Activated T-helper 17 cell treated with anti-CD3 and anti-CD28 coated beads, Interleukin-2, amount 50 U/mL, for 72 hours (primary cell): ENCODE measurements at regions not wholly inside any gene's neighbourhood (a gene's known extent, or its start where the extent isn't known, plus 50 kb on each side); places are given as distances from the start of the nearest gene placed in this dataset.
"Not testable (repeated sequence)": the region's sequence is repeated elsewhere in the genome, so short reads cannot be mapped to it uniquely, and the experiment has no call there.

Experiments
- ATAC-seq: fragments of 150-1000 bp; cut with Tn5 transposase; replicated peaks from 2 replicates; pipeline ENCODE4 v1.10.0; 2021; ENCODE audit warnings: mild to moderate bottlenecking, moderate library complexity
- H3K27ac Mint-ChIP-seq: one replicate; pipeline ENCODE4 v1.8.0; 2022; ENCODE audit warnings: mixed read lengths
- H3K27me3 Mint-ChIP-seq: one replicate; pipeline ENCODE4 v1.8.0; 2022; ENCODE audit warnings: mixed read lengths
- H3K36me3 Mint-ChIP-seq: one replicate; pipeline ENCODE4 v1.8.0; 2022; ENCODE audit warnings: low read depth, mild to moderate bottlenecking, mixed read lengths
- H3K4me1 Mint-ChIP-seq: one replicate; pipeline ENCODE4 v1.8.0; 2022; ENCODE audit warnings: mixed read lengths
- H3K4me3 Mint-ChIP-seq: one replicate; pipeline ENCODE4 v1.8.0; 2022; ENCODE audit warnings: mild to moderate bottlenecking, mixed read lengths
- H3K9me3 Mint-ChIP-seq: one replicate; pipeline ENCODE4 v1.8.0; 2022; ENCODE audit warnings: mixed read lengths

DNA sequence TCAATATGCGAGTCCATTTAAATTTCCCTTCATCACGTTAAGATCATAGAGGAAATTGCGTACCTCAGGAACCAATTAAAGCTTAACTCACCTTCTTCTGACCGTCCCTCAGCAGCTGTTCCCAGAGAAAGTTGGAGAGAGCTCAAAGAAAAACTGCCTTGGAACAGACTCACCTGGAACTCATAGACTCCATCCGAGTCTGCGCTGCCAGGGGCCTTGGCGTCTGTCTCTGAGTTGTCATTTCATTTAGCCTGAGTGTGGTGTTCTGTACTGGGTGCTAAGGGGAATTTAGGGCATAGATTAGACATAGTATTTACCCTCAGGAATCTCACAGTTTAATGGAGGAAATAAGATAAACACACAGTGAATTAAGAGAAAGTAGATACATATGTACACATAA lies 892.7 kb downstream of the TLE1 start:
- H3K4me3 Mint-ChIP-seq: no peak overlapping the region
- no peaks in the 10 kb centered on the region for H3K4me1 Mint-ChIP-seq
- H3K36me3 Mint-ChIP-seq: no peaks in the 10 kb centered on the region

DNA sequence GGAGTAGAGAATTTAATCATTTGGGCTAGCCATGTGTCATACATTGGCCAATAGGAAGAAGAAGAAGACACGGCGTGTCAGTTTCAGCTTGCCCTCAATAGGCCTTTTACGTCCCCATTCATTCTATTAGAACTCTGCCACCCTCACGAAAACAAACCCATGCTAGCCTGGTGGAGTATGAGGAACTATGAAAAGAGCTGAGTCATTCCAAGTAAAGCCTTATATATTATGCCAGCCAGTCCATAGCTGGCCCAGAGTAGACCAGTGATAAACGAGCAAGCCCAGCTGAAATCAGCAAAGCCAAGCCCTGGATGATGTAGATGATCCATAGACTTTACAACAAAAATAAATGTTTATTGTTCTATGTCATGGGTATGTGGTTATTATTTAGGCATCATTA lies 895.1 kb downstream of the TLE1 start:
- H3K4me3 Mint-ChIP-seq: no peak overlapping the region
- H3K4me1 Mint-ChIP-seq: no peaks in the 10 kb centered on the region
- H3K9me3 Mint-ChIP-seq: peaks cover 7% of the 10 kb centered on the region
- no peaks in the 10 kb centered on the region for H3K36me3 Mint-ChIP-seq
- H3K27ac Mint-ChIP-seq: no peak overlapping the region
- no peak for ATAC-seq
- H3K27me3 Mint-ChIP-seq: no peaks in the 10 kb centered on the region

More for the DNA sequence above, 892.7 kb downstream of the TLE1 start:
- no peaks in the 10 kb centered on the region for H3K27me3 Mint-ChIP-seq
- H3K9me3 Mint-ChIP-seq: peaks cover 11% of the 10 kb centered on the region
- no peak overlapping the region for H3K27ac Mint-ChIP-seq
- no peak for ATAC-seq

- ATAC-seq: no peak
- no peaks in the 10 kb centered on the region for H3K4me1 Mint-ChIP-seq
- peaks cover 7% of the 10 kb centered on the region for H3K9me3 Mint-ChIP-seq
- no peaks in the 10 kb centered on the region for H3K36me3 Mint-ChIP-seq
- no peak overlapping the region for H3K27ac Mint-ChIP-seq
- H3K27me3 Mint-ChIP-seq: no peaks in the 10 kb centered on the region
- no peak overlapping the region for H3K4me3 Mint-ChIP-seq
These were observed 895.6 kb downstream of the TLE1 start for GRCh38 chr9:80793706-80794105.

DNA sequence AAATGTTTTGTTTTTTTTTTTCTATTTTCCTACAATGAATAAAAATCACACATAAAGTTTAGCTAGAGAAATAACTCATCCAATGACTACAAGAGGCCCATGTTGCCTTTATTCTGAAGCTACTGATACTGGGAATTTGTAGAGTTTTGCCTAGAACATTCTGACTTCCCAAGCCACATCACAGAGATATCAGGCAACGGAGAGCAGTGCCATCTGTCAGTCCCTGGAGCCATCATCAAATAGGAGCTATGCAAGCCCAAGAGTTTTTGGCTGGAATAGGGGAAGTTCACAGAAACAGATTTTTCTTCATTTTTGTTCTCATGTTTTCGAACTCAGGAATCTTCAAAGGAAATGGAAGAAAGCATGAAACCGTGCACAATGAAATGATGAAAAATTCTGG lies 896.6 kb downstream of the TLE1 start:
- no peaks in the 10 kb centered on the region for H3K27me3 Mint-ChIP-seq
- H3K27ac Mint-ChIP-seq: no peak overlapping the region
- ATAC-seq: no peak
- peaks cover 11% of the 10 kb centered on the region for H3K9me3 Mint-ChIP-seq
- no peak overlapping the region for H3K4me3 Mint-ChIP-seq
- no peaks in the 10 kb centered on the region for H3K4me1 Mint-ChIP-seq
- no peaks in the 10 kb centered on the region for H3K36me3 Mint-ChIP-seq

- Mint-ChIP-seq H3K27me3 (no peaks in the 10 kb centered on the region), H3K36me3 (no peaks in the 10 kb centered on the region), H3K4me1 (no peaks in the 10 kb centered on the region), H3K4me3 (no peak overlapping the region), H3K9me3 (peaks cover 12% of the 10 kb centered on the region), H3K27ac (no peak overlapping the region)
- ATAC-seq: no peak
These were observed 897.5 kb downstream of the TLE1 start for GRCh38 chr9:80791836-80792235.

- H3K9me3 Mint-ChIP-seq: peaks cover 9% of the 10 kb centered on the region
These were observed 898.6 kb downstream of the TLE1 start for GRCh38 chr9:80790764-80791163.

GRCh38 chr9:80789831-80790230 lies 899.5 kb downstream of the TLE1 start:
- H3K4me3 Mint-ChIP-seq: no peak overlapping the region
- H3K27me3 Mint-ChIP-seq: no peaks in the 10 kb centered on the region
- no peaks in the 10 kb centered on the region for H3K4me1 Mint-ChIP-seq
- H3K36me3 Mint-ChIP-seq: no peaks in the 10 kb centered on the region
- H3K27ac Mint-ChIP-seq: no peak overlapping the region
- no peak for ATAC-seq
- peaks cover 10% of the 10 kb centered on the region for H3K9me3 Mint-ChIP-seq

More at GRCh38 chr9:80790764-80791163, 898.6 kb downstream of the TLE1 start:
- no peaks in the 10 kb centered on the region for H3K36me3 Mint-ChIP-seq
- no peak overlapping the region for H3K27ac Mint-ChIP-seq
- H3K27me3 Mint-ChIP-seq: no peaks in the 10 kb centered on the region
- ATAC-seq: no peak
- no peak overlapping the region for H3K4me3 Mint-ChIP-seq
- H3K4me1 Mint-ChIP-seq: no peaks in the 10 kb centered on the region

DNA sequence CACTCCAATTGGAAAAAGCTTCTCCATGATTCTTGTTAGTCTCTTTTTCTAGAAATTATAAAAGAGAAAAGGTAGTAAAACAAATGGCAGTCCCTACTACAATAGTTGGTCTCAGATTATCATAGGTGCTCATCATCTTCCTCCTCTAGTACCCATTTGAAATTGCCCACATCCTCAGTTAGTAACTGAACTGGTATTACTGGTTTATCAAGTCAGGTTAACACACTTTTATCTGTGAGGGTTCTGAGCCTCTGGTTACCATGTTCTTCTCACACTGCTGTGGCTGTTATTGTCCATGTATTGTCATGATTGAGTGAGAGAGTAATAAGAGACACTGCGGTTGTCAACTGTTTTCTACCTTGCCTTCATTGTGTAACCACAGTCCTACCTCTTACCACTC lies 901.7 kb downstream of the TLE1 start:
- Mint-ChIP-seq H3K27ac (no peak overlapping the region), H3K27me3 (no peaks in the 10 kb centered on the region), H3K4me3 (no peak overlapping the region), H3K9me3 (peaks cover 14% of the 10 kb centered on the region), H3K36me3 (no peaks in the 10 kb centered on the region), H3K4me1 (no peaks in the 10 kb centered on the region)
- ATAC-seq: no peak

DNA sequence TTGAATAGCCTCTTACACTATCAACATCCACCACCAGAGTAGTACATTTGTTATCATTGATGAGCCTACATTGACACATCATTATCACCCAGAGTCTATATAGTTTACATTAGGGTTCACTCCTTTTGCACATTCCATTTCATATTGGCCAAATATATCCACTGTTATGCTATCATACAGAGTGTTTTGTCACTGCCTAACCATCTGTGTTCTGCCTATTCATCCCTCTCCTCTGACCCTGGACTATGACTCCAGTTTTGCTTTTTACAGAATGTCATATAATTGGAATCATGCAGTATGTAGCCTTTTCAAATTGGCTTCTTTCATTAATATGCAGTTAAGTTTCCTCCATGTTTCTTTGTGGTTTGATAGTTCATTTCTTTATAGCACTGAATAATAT lies 904.7 kb downstream of the TLE1 start:
- peaks cover 10% of the 10 kb centered on the region for H3K9me3 Mint-ChIP-seq
- ATAC-seq: no peak
- H3K4me3 Mint-ChIP-seq: no peak overlapping the region
- H3K27me3 Mint-ChIP-seq: no peaks in the 10 kb centered on the region
- no peaks in the 10 kb centered on the region for H3K4me1 Mint-ChIP-seq
- H3K36me3 Mint-ChIP-seq: no peaks in the 10 kb centered on the region
- H3K27ac Mint-ChIP-seq: no peak overlapping the region

DNA sequence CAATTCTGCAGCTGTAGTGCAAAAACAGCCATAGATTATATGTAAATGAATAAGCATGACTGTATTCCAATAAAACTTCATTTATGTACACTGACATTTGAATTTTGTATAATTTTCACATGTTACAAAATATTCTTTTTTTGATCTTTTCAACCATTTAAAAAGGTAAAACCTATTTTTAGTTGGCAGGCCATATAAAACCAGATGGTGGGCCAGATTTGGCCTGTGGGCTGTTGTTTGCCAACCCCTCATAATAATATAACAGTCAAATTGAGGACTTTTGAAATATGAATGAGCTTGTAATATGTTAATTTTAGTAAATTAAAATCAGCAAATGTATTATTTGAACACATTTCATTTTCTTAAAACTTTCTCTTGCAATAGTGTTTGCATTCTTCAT lies 913.4 kb downstream of the TLE1 start:
- H3K4me3 Mint-ChIP-seq: no peak overlapping the region
- H3K9me3 Mint-ChIP-seq: peaks cover 4% of the 10 kb centered on the region
- H3K27ac Mint-ChIP-seq: no peak overlapping the region
- ATAC-seq: no peak
- no peaks in the 10 kb centered on the region for H3K27me3 Mint-ChIP-seq
- no peaks in the 10 kb centered on the region for H3K36me3 Mint-ChIP-seq
- no peaks in the 10 kb centered on the region for H3K4me1 Mint-ChIP-seq

DNA sequence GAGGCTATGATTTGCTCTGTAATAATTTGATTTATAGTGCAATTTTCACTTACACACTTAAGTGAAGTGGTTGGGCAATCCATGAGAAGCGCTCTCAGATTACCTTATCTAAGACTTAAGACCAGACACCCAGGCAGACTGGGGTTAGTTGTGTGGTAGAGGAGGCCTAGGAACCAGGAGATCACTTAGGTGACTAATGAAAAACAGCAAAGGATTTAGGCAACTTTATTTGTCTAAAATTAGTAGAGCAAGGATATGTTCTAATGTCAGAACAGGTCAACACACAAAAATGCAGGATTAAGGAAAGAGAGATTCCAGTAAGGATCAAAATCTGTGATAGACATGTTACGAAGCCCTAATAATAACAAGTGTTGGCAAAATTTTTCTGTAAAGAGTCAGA lies 913.8 kb downstream of the TLE1 start:
- no peaks in the 10 kb centered on the region for H3K4me1 Mint-ChIP-seq
- H3K27me3 Mint-ChIP-seq: no peaks in the 10 kb centered on the region
- ATAC-seq: no peak
- no peak overlapping the region for H3K4me3 Mint-ChIP-seq
- no peaks in the 10 kb centered on the region for H3K36me3 Mint-ChIP-seq
- H3K27ac Mint-ChIP-seq: no peak overlapping the region
- H3K9me3 Mint-ChIP-seq: peaks cover 4% of the 10 kb centered on the region

- no peaks in the 10 kb centered on the region for H3K27me3 Mint-ChIP-seq
- H3K27ac Mint-ChIP-seq: no peak overlapping the region
- H3K36me3 Mint-ChIP-seq: no peaks in the 10 kb centered on the region
- no peak for ATAC-seq
- no peak overlapping the region for H3K4me3 Mint-ChIP-seq
- H3K9me3 Mint-ChIP-seq: no peaks in the 10 kb centered on the region
- no peaks in the 10 kb centered on the region for H3K4me1 Mint-ChIP-seq
These were observed 917.6 kb downstream of the TLE1 start for GRCh38 chr9:80771555-80772347.

DNA sequence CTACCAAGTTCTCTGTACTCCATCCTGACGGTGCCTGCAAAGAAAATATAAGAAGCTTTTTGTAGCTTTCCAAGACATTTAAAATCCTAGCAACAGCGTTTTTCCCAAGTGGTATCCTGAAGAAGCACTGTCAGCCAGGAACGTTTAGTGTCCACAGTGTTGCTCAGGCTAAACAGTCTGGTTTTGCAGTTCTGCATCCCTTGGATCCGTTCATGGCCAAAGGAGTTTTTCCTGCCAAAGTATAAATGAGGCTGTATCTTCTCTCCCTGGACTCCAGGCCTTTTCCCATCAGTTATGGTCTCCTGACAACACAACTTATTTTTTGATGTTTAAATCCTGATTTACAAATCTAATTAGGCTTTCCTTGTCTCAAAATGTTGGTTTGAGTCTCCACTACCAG lies 925.8 kb downstream of the TLE1 start:
- no peak for ATAC-seq
- Mint-ChIP-seq H3K36me3 (no peaks in the 10 kb centered on the region), H3K9me3 (peaks cover 7% of the 10 kb centered on the region), H3K27me3 (no peaks in the 10 kb centered on the region), H3K4me3 (no peak overlapping the region), H3K27ac (no peak overlapping the region), H3K4me1 (no peaks in the 10 kb centered on the region)

- Mint-ChIP-seq H3K4me1 (no peaks in the 10 kb centered on the region), H3K27me3 (no peaks in the 10 kb centered on the region), H3K9me3 (peaks cover 10% of the 10 kb centered on the region), H3K36me3 (no peaks in the 10 kb centered on the region), H3K4me3 (no peak overlapping the region), H3K27ac (no peak overlapping the region)
- no peak for ATAC-seq
These were observed 933.8 kb downstream of the TLE1 start for GRCh38 chr9:80755586-80755985.

- not testable (repeated sequence) for H3K4me3 Mint-ChIP-seq, H3K27ac Mint-ChIP-seq, H3K9me3 Mint-ChIP-seq, ATAC-seq, H3K27me3 Mint-ChIP-seq, H3K4me1 Mint-ChIP-seq, H3K36me3 Mint-ChIP-seq
These were observed 942.3 kb downstream of the TLE1 start for GRCh38 chr9:80747056-80747455.

DNA sequence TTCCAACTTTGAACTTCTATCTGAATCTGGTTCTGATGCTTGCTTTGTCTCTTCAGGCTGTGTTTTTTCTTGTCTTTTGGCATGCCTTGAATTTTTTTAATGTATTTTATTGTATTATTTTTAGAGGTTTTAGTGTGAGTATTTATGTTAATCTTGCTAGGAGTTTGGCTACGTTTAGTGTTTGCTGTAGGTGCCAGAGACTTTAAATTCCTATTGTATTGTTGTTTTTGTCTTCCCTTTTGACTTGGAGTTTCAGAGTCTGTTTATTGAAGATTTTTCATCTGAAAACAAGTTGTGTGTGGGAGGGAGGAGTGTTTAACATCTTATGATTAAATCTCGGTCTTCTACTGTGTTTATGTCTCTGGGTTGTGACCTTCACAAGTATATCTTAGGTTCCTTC lies 956.8 kb downstream of the TLE1 start:
- Mint-ChIP-seq H3K9me3 (peaks cover 11% of the 10 kb centered on the region), H3K4me3 (no peak overlapping the region), H3K27ac (no peak overlapping the region), H3K27me3 (no peaks in the 10 kb centered on the region), H3K36me3 (no peaks in the 10 kb centered on the region), H3K4me1 (no peaks in the 10 kb centered on the region)
- no peak for ATAC-seq
